GM12878 (cell line): ENCODE measurements at regions not wholly inside any gene's neighbourhood (a gene's known extent, or its start where the extent isn't known, plus 50 kb on each side); places are given as distances from the start of the nearest gene placed in this dataset.

Source experiments
- ATAC-seq: fragments of 200-7000 bp; cut with Tn5 transposase; 3 replicates; pipeline ENCODE4 v1.9.1; 2020; ENCODE audit warnings: mild to moderate bottlenecking, moderate library complexity
- BruUV-seq: library from RNA; stranded (reverse); fragments of 400-500 nt; replicated peaks from 2 replicates; lab custom pipeline; 2021; lab: Mats Ljungman, UMichigan
- CTCF ChIA-PET: fragments of 300-600 bp; sonication (Branson Sonifier 250); formaldehyde crosslinking; extraction: SDS; loops from one replicate; lab custom pipeline; 2021; ENCODE audit warnings: inconsistent platforms; lab: Yijun Ruan, JAX
- POLR2A ChIA-PET: fragments of 350-600 bp; formaldehyde crosslinking; extraction: SDS; loops from one replicate; lab custom pipeline; 2021; ENCODE audit warnings: inconsistent platforms; lab: Charles Lee
- RAD21 ChIA-PET: fragments of 300-600 bp; sonication (Branson Sonifier 250); formaldehyde crosslinking; loops from one replicate; lab custom pipeline; 2023; ENCODE audit warnings: antibody characterized with exemption; ENCODE audit not compliant: unreplicated experiment; lab: Charles Lee
- SMC1A ChIA-PET: fragments of 300-600 bp; sonication (Branson Sonifier 250); formaldehyde crosslinking; loops from one replicate; lab custom pipeline; 2023; ENCODE audit not compliant: unreplicated experiment, uncharacterized antibody; lab: Charles Lee
- DNase-seq: peaks from one replicate; pipeline ENCODE4 v3.0.0-alpha.2; 2011; ENCODE audit warnings: low read depth, low spot score
- FAIRE-seq: peaks from 3 replicates; lab custom pipeline; 2011; peaks lifted over from hg19 to GRCh38; lab: Jason Lieb, UNC
- H2AFZ ChIP-seq: 2 replicates; pipeline ENCODE4 v1.6.0; 2011; ENCODE audit warnings: low read depth, low read length, control low read depth; ENCODE audit not compliant: control insufficient read depth
- H3K27ac ChIP-seq: 2 replicates; pipeline ENCODE4 v1.5.1; 2011; ENCODE audit warnings: control low read depth; ENCODE audit not compliant: control insufficient read depth, insufficient read depth
- H3K27me3 ChIP-seq, 2 experiments: replicated peaks in 1 of 2; 2 replicates each; pipeline versions ENCODE4 v1.6.0 to v1.6.1; 2011; ENCODE audit warnings: low read length in 1 of 2; ENCODE audit not compliant: control insufficient read depth in 2 of 2, insufficient read depth in 2 of 2
- H3K36me3 ChIP-seq, 2 experiments: 2 replicates each; pipeline ENCODE4 v1.5.1; 2011; ENCODE audit warnings: low read length in 1 of 2; ENCODE audit not compliant: control insufficient read depth in 2 of 2, insufficient read depth in 2 of 2
- H3K4me1 ChIP-seq: 2 replicates; pipeline ENCODE4 v1.6.1; 2011; ENCODE audit warnings: mild to moderate bottlenecking, low read length, moderate library complexity, mixed read lengths; ENCODE audit not compliant: control insufficient read depth, insufficient read depth
- H3K4me2 ChIP-seq: 2 replicates; pipeline ENCODE4 v1.6.0; 2011; ENCODE audit warnings: control low read depth; ENCODE audit not compliant: control insufficient read depth, insufficient read depth
- H3K4me3 ChIP-seq: fragments of 200-600 bp; sonication (generic); 2 replicates; pipeline ENCODE4 v1.5.1; 2016
- H3K79me2 ChIP-seq: 2 replicates; pipeline ENCODE4 v1.6.0; 2011; ENCODE audit warnings: low read length; ENCODE audit not compliant: control insufficient read depth, insufficient read depth
- H3K9ac ChIP-seq: 2 replicates; pipeline ENCODE4 v1.8.0; 2011; ENCODE audit warnings: low read length, control low read depth, mixed read lengths; ENCODE audit not compliant: control insufficient read depth, insufficient read depth
- H3K9me3 ChIP-seq: replicated peaks from 3 replicates; pipeline ENCODE4 v1.5.1; 2011; ENCODE audit warnings: mild to moderate bottlenecking, low read length; ENCODE audit not compliant: control insufficient read depth, insufficient read depth
- H4K20me1 ChIP-seq: 2 replicates; pipeline ENCODE4 v1.6.0; 2011; ENCODE audit not compliant: control insufficient read depth, insufficient read depth
- EZH2 ChIP-seq: IDR thresholded peaks from 2 replicates; pipeline ENCODE4 v1.6.1; 2012; ENCODE audit warnings: low read depth, mild to moderate bottlenecking, control low read depth, inconsistent platforms, low read length, borderline replicate concordance; ENCODE audit not compliant: control insufficient read depth
- GABPA ChIP-seq: IDR thresholded peaks from 2 replicates; pipeline ENCODE4 v1.6.1; 2014; ENCODE audit warnings: antibody characterized with exemption, low read depth, mild to moderate bottlenecking, inconsistent platforms
- KLF5 ChIP-seq: fragments of 450-650 bp; IDR thresholded peaks from 2 replicates; pipeline ENCODE4 v1.6.1; 2014; ENCODE audit warnings: mild to moderate bottlenecking; ENCODE audit not compliant: partially characterized antibody
- LARP7 ChIP-seq: fragments of 450-650 bp; IDR thresholded peaks from 2 replicates; pipeline ENCODE4 v1.6.1; 2017; ENCODE audit warnings: mild to moderate bottlenecking
- MYC ChIP-seq: IDR thresholded peaks from 2 replicates; pipeline ENCODE4 v1.6.1; 2011; ENCODE audit warnings: mild to moderate bottlenecking, low read length, moderate library complexity, inconsistent platforms; ENCODE audit not compliant: insufficient read depth, insufficient replicate concordance, insufficient read length, severe bottlenecking
- SMAD1 ChIP-seq: fragments of 450-650 bp; IDR thresholded peaks from 2 replicates; pipeline ENCODE4 v1.6.1; 2018; ENCODE audit warnings: mild to moderate bottlenecking, low read depth; ENCODE audit not compliant: partially characterized antibody
- ZNF217 ChIP-seq: fragments of 450-650 bp; IDR thresholded peaks from 2 replicates; pipeline ENCODE4 v1.6.1; 2017; ENCODE audit warnings: antibody characterized with exemption, mild to moderate bottlenecking
- ZNF384 ChIP-seq: IDR thresholded peaks from 2 replicates; pipeline ENCODE4 v1.6.1; 2012; ENCODE audit warnings: low read depth, mild to moderate bottlenecking, low read length, improper control_type of control experiment, borderline replicate concordance
- WGBS: methylation state at CpG from one replicate; pipeline ENCODE4 v1.1.6; 2016; ENCODE audit warnings: low lambda C conversion rate; ENCODE audit not compliant: insufficient replicate concordance, insufficient coverage; ENCODE audit errors: missing lambda C conversion rate; 5-methylcytosine and 5-hydroxymethylcytosine counted together
- in situ Hi-C: fragments of 300-500 bp; cut with MboI; formaldehyde crosslinking; loops from 9 replicates; pipeline ENCODE4 v1.14.3; 2018; ENCODE audit warnings: mixed read lengths
- intact Hi-C: fragments of 100-400 bp; cut with micrococcal nuclease; formaldehyde crosslinking; loops from one replicate; pipeline ENCODE4 v1.14.2; 2022; ENCODE audit not compliant: unreplicated experiment

DNA sequence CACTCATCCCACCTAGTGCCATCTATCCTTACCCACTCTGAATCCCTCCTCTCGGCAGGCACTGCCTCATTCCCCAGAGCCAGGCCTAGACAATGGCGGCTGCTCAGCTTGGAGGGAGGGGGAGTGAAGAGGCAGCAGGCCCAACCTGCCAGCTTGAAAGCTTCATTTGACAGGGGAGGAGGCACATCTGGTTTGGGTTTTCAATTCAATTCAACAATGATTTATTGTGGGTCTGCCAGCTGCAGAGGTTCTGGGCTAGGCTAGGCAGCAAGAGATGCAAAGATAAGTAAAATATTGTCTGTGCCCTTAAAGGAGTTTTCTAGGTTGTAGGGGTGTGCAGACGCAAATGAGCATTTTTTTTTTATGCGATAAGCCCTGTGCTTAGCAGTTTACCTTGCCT, 58.5 kb downstream of the RTL9 start:
- H2AFZ ChIP-seq, result no peak overlapping the region
- no TSS peak for BruUV-seq
- DNase-seq (no peak), FAIRE-seq (no peak), ATAC-seq (no peak)
- H3K9me3 ChIP-seq, result no peaks in the 10 kb centered on the region
- no peaks in the 10 kb centered on the region for H3K79me2 ChIP-seq
- no peak overlapping the region for H3K9ac ChIP-seq
- ChIA-PET SMC1A (interaction anchor here (18.9 kb wide), 1 partner anchor 260 kb away, joined by 289 read pairs; no protein-coding TSS in a partner anchor), POLR2A (no interaction called here), CTCF (interaction anchor here (0.7 to 23.1 kb wide), 7 partner anchors 9 to 270 kb away, joined by 3 to 792 read pairs (median 3); no protein-coding TSS in a partner anchor), RAD21 (interaction anchor here (0.6 kb wide), 1 partner anchor 103 kb away, joined by 3 read pairs; no protein-coding TSS in a partner anchor)
- TF ChIP-seq EZH2 (no peak), KLF5 (no peak), ZNF384 (no peak), ZNF217 (no peak), LARP7 (no peak), SMAD1 (no peak), GABPA (no peak), MYC (no peak)
- in situ Hi-C loops, result no loop called here
- H3K4me1 ChIP-seq, result peaks cover 5% of the 10 kb centered on the region
- no peak overlapping the region for H3K4me2 ChIP-seq
- WGBS, result 71% methylated on average over 4 of the region's 4 CpGs
- 0 out of 2 replicates have a peak, but pooled peaks cover 2% of the 10 kb centered on the region for H4K20me1 ChIP-seq
- H3K36me3 ChIP-seq, result no peaks in the 10 kb centered on the region
- H3K4me3 ChIP-seq, result no peak overlapping the region
- no peak overlapping the region for H3K27ac ChIP-seq
- no peaks in the 10 kb centered on the region for H3K27me3 ChIP-seq
- intact Hi-C loops, result loop anchor here (5.0 kb wide), 1 partner anchor 505 kb away; no protein-coding TSS in a partner anchor
